ENCODE measurements at regions not wholly inside any gene's neighbourhood (a gene's known extent, or its start where the extent isn't known, plus 50 kb on each side); places are given as distances from the start of the nearest gene placed in this dataset.
A peak's percentile ranks its signal among the peaks of the same experiment; 100 is the strongest.
"Not testable (repeated sequence)": the region's sequence is repeated elsewhere in the genome, so short reads cannot be mapped to it uniquely, and the experiment has no call there.

GRCh38 chr2:133844214-133844892 is 276.1 kb upstream of the NCKAP5 start:
- no peak for DNase-seq

GRCh38 chr2:133846476-133846875 is 278.2 kb upstream of the NCKAP5 start:
- DNase-seq = no peak

- DNase-seq = no peak
Observed at GRCh38 chr2:133847591-133847990, 279.3 kb upstream of the NCKAP5 start.

GRCh38 chr2:133848111-133848649 is 279.9 kb upstream of the NCKAP5 start:
- DNase-seq = no peak

- no peak for DNase-seq
Observed at GRCh38 chr2:133849341-133849740, 281.1 kb upstream of the NCKAP5 start.

- no peak for DNase-seq
Observed at GRCh38 chr2:133854603-133855200, 286.4 kb upstream of the NCKAP5 start.

- no peak for DNase-seq
Observed at GRCh38 chr2:133855526-133855925, 287.3 kb upstream of the NCKAP5 start.

- DNase-seq = no peak
Observed at GRCh38 chr2:133856678-133857077, 288.4 kb upstream of the NCKAP5 start.

- no peak for DNase-seq
Observed at GRCh38 chr2:133859578-133859977, 291.3 kb upstream of the NCKAP5 start.

- no peak for DNase-seq
Observed at GRCh38 chr2:133862400-133862977, 294.2 kb upstream of the NCKAP5 start.

- DNase-seq = no peak
Observed at GRCh38 chr2:133863106-133863800, 295.0 kb upstream of the NCKAP5 start.

- no peak for DNase-seq
Observed at GRCh38 chr2:133865141-133865540, 296.9 kb upstream of the NCKAP5 start.

- DNase-seq = no peak
Observed at GRCh38 chr2:133867166-133867565, 298.9 kb upstream of the NCKAP5 start.

GRCh38 chr2:133871545-133872209 is 303.4 kb upstream of the NCKAP5 start:
- no peak for DNase-seq

GRCh38 chr2:133878326-133878725 is 310.1 kb upstream of the NCKAP5 start:
- DNase-seq = no peak

- DNase-seq = no peak
Observed at GRCh38 chr2:133879703-133880102, 311.4 kb upstream of the NCKAP5 start.

- not testable (repeated sequence) for DNase-seq
Observed at GRCh38 chr2:133882159-133882558, 313.9 kb upstream of the NCKAP5 start.

- DNase-seq = no peak
Observed at GRCh38 chr2:133884739-133885381, 316.6 kb upstream of the NCKAP5 start.

GRCh38 chr2:133885847-133886246 is 317.6 kb upstream of the NCKAP5 start:
- no peak for DNase-seq

GRCh38 chr2:133886735-133887675 is 318.7 kb upstream of the NCKAP5 start:
- peak; percentile 40 for DNase-seq

GRCh38 chr2:133887676-133888040 is 319.4 kb upstream of the NCKAP5 start:
- no peak for DNase-seq

Data from GDM1 (cell line).